MM.1S (cell line): ENCODE measurements at regions not wholly inside any gene's neighbourhood (a gene's known extent, or its start where the extent isn't known, plus 50 kb on each side); places are given as distances from the start of the nearest gene placed in this dataset.
"Not testable (repeated sequence)": the region's sequence is repeated elsewhere in the genome, so short reads cannot be mapped to it uniquely, and the experiment has no call there.

Source experiments
- DNase-seq: peaks from one replicate; pipeline ENCODE4 v3.0.0-alpha.2; 2015
- H2AFZ ChIP-seq: fragments of 300-600 bp; sonication (generic); 2 replicates; pipeline ENCODE4 v1.6.0; 2016; ENCODE audit warnings: antibody characterized with exemption, low read length
- H3F3A ChIP-seq: fragments of 300-600 bp; sonication (generic); 2 replicates; pipeline ENCODE4 v1.6.1; 2016; ENCODE audit warnings: mild to moderate bottlenecking, antibody characterized with exemption, low read length, moderate library complexity, mixed read lengths; ENCODE audit not compliant: insufficient read depth
- H3K27ac ChIP-seq: fragments of 300-600 bp; sonication (generic); 2 replicates; pipeline ENCODE4 v1.5.1; 2016; ENCODE audit warnings: mild to moderate bottlenecking, low read length
- H3K27me3 ChIP-seq: fragments of 300-600 bp; sonication (generic); replicated peaks from 2 replicates; pipeline ENCODE4 v1.6.0; 2016; ENCODE audit warnings: low read length; ENCODE audit not compliant: insufficient read depth
- H3K36me3 ChIP-seq: fragments of 300-600 bp; sonication (generic); replicated peaks from 2 replicates; pipeline ENCODE4 v1.6.1; 2016; ENCODE audit warnings: mild to moderate bottlenecking, low read length, mixed read lengths; ENCODE audit not compliant: insufficient read depth
- H3K4me1 ChIP-seq: fragments of 300-600 bp; sonication (generic); 2 replicates; pipeline ENCODE4 v1.6.1; 2016; ENCODE audit warnings: low read length, mixed read lengths
- H3K4me2 ChIP-seq: fragments of 300-600 bp; sonication (generic); 2 replicates; pipeline ENCODE4 v1.6.0; 2016; ENCODE audit warnings: low read depth, low read length
- H3K4me3 ChIP-seq: fragments of 300-600 bp; sonication (generic); 2 replicates; pipeline ENCODE4 v1.5.1; 2016; ENCODE audit warnings: low read length, mixed read lengths
- H3K79me2 ChIP-seq: fragments of 300-600 bp; sonication (generic); 2 replicates; pipeline ENCODE4 v1.6.1; 2016; ENCODE audit warnings: mixed run types, low read length, mixed read lengths
- H3K9ac ChIP-seq: fragments of 300-600 bp; sonication (generic); 2 replicates; pipeline ENCODE4 v1.6.1; 2016; ENCODE audit warnings: low read length, mixed read lengths
- H3K9me2 ChIP-seq: fragments of 300-600 bp; sonication (generic); replicated peaks from 2 replicates; pipeline ENCODE4 v1.6.1; 2016; ENCODE audit warnings: mild to moderate bottlenecking, low read length, mixed read lengths; ENCODE audit not compliant: insufficient read depth
- H3K9me3 ChIP-seq: fragments of 300-600 bp; sonication (generic); replicated peaks from 2 replicates; pipeline ENCODE4 v1.6.1; 2016; ENCODE audit warnings: mild to moderate bottlenecking, low read length, mixed read lengths; ENCODE audit not compliant: insufficient read depth
- H4K20me1 ChIP-seq: fragments of 300-600 bp; sonication (generic); 2 replicates; pipeline ENCODE4 v1.6.1; 2016; ENCODE audit warnings: mild to moderate bottlenecking, low read length, moderate library complexity, mixed read lengths; ENCODE audit not compliant: insufficient read depth
- EZH2 ChIP-seq: fragments of 300-600 bp; sonication (generic); optimal IDR thresholded peaks from 2 replicates; pipeline ENCODE3; 2017; ENCODE audit warnings: low read depth, mild to moderate bottlenecking, antibody characterized with exemption, low read length, mixed read lengths
- EZH2phosphoT487 ChIP-seq: fragments of 300-600 bp; sonication (generic); IDR thresholded peaks from 2 replicates; pipeline ENCODE4 v1.6.1; 2018; ENCODE audit warnings: antibody characterized with exemption, low read length

GRCh38 chr9:38813855-38814254 is 93.9 kb upstream of the FAM240B start:
- not testable (repeated sequence) for H3K9me2 ChIP-seq, H3K4me3 ChIP-seq, H3F3A ChIP-seq, H3K36me3 ChIP-seq, H3K27me3 ChIP-seq, H3K9ac ChIP-seq, DNase-seq, H3K4me1 ChIP-seq, H2AFZ ChIP-seq, H3K4me2 ChIP-seq, H3K9me3 ChIP-seq, H3K27ac ChIP-seq, H3K79me2 ChIP-seq, H4K20me1 ChIP-seq

- not testable (repeated sequence) for H3K27me3 ChIP-seq, DNase-seq
These were observed 88.1 kb upstream of the FAM240B start for GRCh38 chr9:38807919-38808459.

GRCh38 chr9:38771593-38771992 is 51.7 kb upstream of the FAM240B start:
- no peaks in the 10 kb centered on the region for H3K79me2 ChIP-seq
- TF ChIP-seq EZH2phosphoT487: no peak
- TF ChIP-seq EZH2: no peak
- no peaks in the 10 kb centered on the region for H3K36me3 ChIP-seq
- H3K9ac ChIP-seq: no peak overlapping the region
- DNase-seq: no peak
- no peaks in the 10 kb centered on the region for H3K4me1 ChIP-seq
- no peaks in the 10 kb centered on the region for H3K27me3 ChIP-seq
- H3K4me2 ChIP-seq: no peak overlapping the region
- no peak overlapping the region for H3K4me3 ChIP-seq
- no peaks in the 10 kb centered on the region for H3K9me3 ChIP-seq
- no peaks in the 10 kb centered on the region for H3K9me2 ChIP-seq
- no peak overlapping the region for H3K27ac ChIP-seq
- no peaks in the 10 kb centered on the region for H4K20me1 ChIP-seq
- H3F3A ChIP-seq: no peaks in the 10 kb centered on the region
- no peak overlapping the region for H2AFZ ChIP-seq

More at GRCh38 chr9:38807919-38808459, 88.1 kb upstream of the FAM240B start:
- H4K20me1 ChIP-seq, H3K9me2 ChIP-seq, H3K27ac ChIP-seq, H3K36me3 ChIP-seq, H3K9me3 ChIP-seq, H3K79me2 ChIP-seq, H3K4me3 ChIP-seq, H3K4me1 ChIP-seq, H3F3A ChIP-seq, H3K9ac ChIP-seq, H3K4me2 ChIP-seq, H2AFZ ChIP-seq: not testable (repeated sequence)
